ENCODE measurements at regions not wholly inside any gene's neighbourhood (a gene's known extent, or its start where the extent isn't known, plus 50 kb on each side); places are given as distances from the start of the nearest gene placed in this dataset.

- H3K27me3 ChIP-seq (ENCODE audit: control insufficient read depth, insufficient read depth, low read length), result no peaks in the 10 kb centered on the region
- TF ChIP-seq CTCF (IDR thresholded peaks at IDR 0.05; ENCODE audit: insufficient read depth, low read length, poor library complexity, severe bottlenecking), result no peak
- no peaks in the 10 kb centered on the region for H3K36me3 ChIP-seq (ENCODE audit: control insufficient read depth, insufficient read depth, low read length)
- no peak overlapping the region for H3K4me3 ChIP-seq (ENCODE audit: low read depth, low read length)
- DNase-seq (ENCODE audit: low read depth), result no peak
Observed at GRCh38 chr5:45179686-45180085, 370.9 kb downstream of the MRPS30 start.

DNA sequence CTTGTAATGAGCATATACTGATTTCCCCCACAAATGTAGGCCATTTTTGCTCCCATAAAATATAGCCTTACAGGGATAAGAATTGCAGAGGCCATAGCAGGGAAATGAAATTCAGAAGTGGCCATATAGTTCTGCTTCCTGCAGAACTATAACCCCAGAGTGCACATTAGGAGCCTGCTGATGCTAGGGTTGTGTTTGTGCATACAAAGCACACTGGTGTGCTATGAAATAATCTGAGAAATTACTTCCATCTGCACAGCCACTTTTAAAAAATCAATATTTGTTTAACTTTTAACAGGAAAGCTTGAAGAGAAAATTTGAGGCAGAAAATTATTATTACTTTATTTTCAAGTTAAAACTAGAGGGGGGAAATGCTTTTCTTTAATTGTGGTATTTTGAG lies 380.3 kb downstream of the MRPS30 start:
- DNase-seq (ENCODE audit: low read depth), result no peak

GRCh38 chr5:45189481-45189880 lies 380.7 kb downstream of the MRPS30 start:
- H3K27me3 ChIP-seq (ENCODE audit: control insufficient read depth, insufficient read depth, low read length), result no peaks in the 10 kb centered on the region
- no peaks in the 10 kb centered on the region for H3K36me3 ChIP-seq (ENCODE audit: control insufficient read depth, insufficient read depth, low read length)
- H3K4me3 ChIP-seq (ENCODE audit: low read depth, low read length), result no peak overlapping the region
- no peak for TF ChIP-seq CTCF (IDR thresholded peaks at IDR 0.05; ENCODE audit: insufficient read depth, low read length, poor library complexity, severe bottlenecking)
- no peak for DNase-seq (ENCODE audit: low read depth)

More for the DNA sequence above, 380.3 kb downstream of the MRPS30 start:
- Histone ChIP-seq H3K27me3 (ENCODE audit: control insufficient read depth, insufficient read depth, low read length) (no peaks in the 10 kb centered on the region), H3K4me3 (ENCODE audit: low read depth, low read length) (no peak overlapping the region), H3K36me3 (ENCODE audit: control insufficient read depth, insufficient read depth, low read length) (no peaks in the 10 kb centered on the region)
- TF ChIP-seq CTCF (IDR thresholded peaks at IDR 0.05; ENCODE audit: insufficient read depth, low read length, poor library complexity, severe bottlenecking), result no peak

DNA sequence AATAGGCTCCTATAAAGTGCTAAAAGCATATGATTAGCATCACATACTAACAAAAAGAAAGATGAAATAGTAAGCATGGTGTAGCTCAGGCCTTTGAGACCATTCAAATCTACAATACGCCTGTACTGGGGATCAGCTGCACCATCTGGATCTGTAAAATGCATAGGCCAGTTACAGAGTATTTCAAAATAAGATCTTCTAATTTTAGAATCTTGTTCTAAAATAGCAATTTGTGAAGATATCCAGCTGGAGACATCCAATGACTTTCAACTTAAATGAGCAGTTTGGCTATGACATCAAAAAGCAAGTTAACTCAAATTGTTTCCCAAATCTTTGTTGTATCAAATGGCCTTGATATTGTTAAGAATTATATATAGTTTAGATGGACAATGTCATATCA lies 386.3 kb downstream of the MRPS30 start:
- no peak for DNase-seq (ENCODE audit: low read depth)
- no peak for TF ChIP-seq CTCF (IDR thresholded peaks at IDR 0.05; ENCODE audit: insufficient read depth, low read length, poor library complexity, severe bottlenecking)
- Histone ChIP-seq H3K36me3 (ENCODE audit: control insufficient read depth, insufficient read depth, low read length) (no peaks in the 10 kb centered on the region), H3K4me3 (ENCODE audit: low read depth, low read length) (no peak overlapping the region), H3K27me3 (ENCODE audit: control insufficient read depth, insufficient read depth, low read length) (no peaks in the 10 kb centered on the region)
